ENCODE measurements at regions not wholly inside any gene's neighbourhood (a gene's known extent, or its start where the extent isn't known, plus 50 kb on each side); places are given as distances from the start of the nearest gene placed in this dataset.

DNA sequence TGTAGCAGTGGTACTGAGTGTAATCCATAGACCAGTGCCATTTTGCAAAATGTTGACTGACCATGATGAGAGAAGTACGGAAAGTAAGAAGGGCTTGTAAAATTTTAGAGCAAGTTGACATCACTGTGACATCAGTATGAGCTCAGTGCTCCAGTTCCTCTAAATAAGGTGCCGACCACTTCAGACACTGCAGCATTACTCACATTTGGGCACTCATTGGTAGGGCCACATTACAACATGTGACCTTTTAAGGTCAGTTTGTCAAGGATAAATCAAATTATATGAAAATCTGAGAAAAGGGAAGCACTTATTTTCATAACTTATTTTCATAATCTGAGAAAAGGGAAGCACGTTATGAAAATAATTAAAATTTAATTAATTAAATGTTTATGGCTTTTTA, 128.0 kb upstream of the ERG start:
- DNase-seq (ENCODE audit: low spot score) (no peak), ATAC-seq (no peak), FAIRE-seq (no peak)
- Histone ChIP-seq H3K4me3 (replicated peaks in 1 of 3; ENCODE audit: insufficient read depth in 1 of 3, low read depth in 2 of 3, low read length in 3 of 3) (no peak overlapping the region), H2AFZ (ENCODE audit: low read length) (no peak overlapping the region), H3K9ac (ENCODE audit: insufficient read depth, low read depth, low read length) (no peak overlapping the region), H3K27ac (ENCODE audit: extremely low read length, insufficient read depth, low read length) (no peak overlapping the region), H3K36me3 (replicated peaks in 1 of 2; ENCODE audit: control insufficient read depth in 1 of 2, insufficient read depth in 2 of 2, low read length in 2 of 2) (no peaks in the 10 kb centered on the region), H3K79me2 (ENCODE audit: insufficient read depth, low read length) (no peaks in the 10 kb centered on the region), H3K4me2 (ENCODE audit: low read depth, low read length) (no peak overlapping the region), H3K27me3 (ENCODE audit: control insufficient read depth in 1 of 2, insufficient read depth in 2 of 2, low read length in 2 of 2) (no peaks in the 10 kb centered on the region; a peak in 2 of 5 replicates), H3K9me3 (ENCODE audit: low read length) (no peaks in the 10 kb centered on the region), H3K4me1 (ENCODE audit: insufficient read depth, low read length) (peaks cover 22% of the 10 kb centered on the region; the same call in 1 of the 2 replicates), H4K20me1 (ENCODE audit: insufficient read depth, low read length) (no peaks in the 10 kb centered on the region)
- POLR2A ChIA-PET, result no interaction called here
- CTCF ChIA-PET (ENCODE audit: low intra/inter-chr PET ratio, low total read pairs), result no interaction called here
- in situ Hi-C loops (cut with HindIII; ENCODE audit: extremely low pct_ligation_motif_present, low pct_unique_long_range_greater_than_20kb) (no loop called here), intact Hi-C loops (cut with micrococcal nuclease; ENCODE audit: unreplicated experiment) (loop anchor here (5.0 kb wide), 1 partner anchor 119 kb away; no protein-coding TSS in a partner anchor)
- 25% methylated on average over 3 of the region's 3 CpGs for WGBS (ENCODE audit: low lambda C conversion rate)
- no TSS peak for BruUV-seq (replicated peaks)
- TF ChIP-seq HHEX (CRISPR knock-in tag; IDR thresholded peaks at IDR 0.05) (no peak), HNRNPLL (IDR thresholded peaks at IDR 0.05; ENCODE audit: low read depth, low read length, poor library complexity, severe bottlenecking) (no peak), U2AF1 (optimal IDR thresholded peaks at IDR 0.05; ENCODE audit: low read depth, low read length) (no peak), EHMT2 (IDR thresholded peaks at IDR 0.05; ENCODE audit: borderline replicate concordance, low read depth, low read length) (no peak), JARID2 (CRISPR knock-in tag; IDR thresholded peaks at IDR 0.05; ENCODE audit: insufficient replicate concordance) (no peak), SIN3B (IDR thresholded peaks at IDR 0.05; ENCODE audit: low read length) (no peak), ZNF383 (CRISPR knock-in tag; IDR thresholded peaks at IDR 0.05; ENCODE audit: borderline replicate concordance) (no peak), ZFP90 (CRISPR knock-in tag; IDR thresholded peaks at IDR 0.05; ENCODE audit: borderline replicate concordance) (no peak), SPEN (CRISPR knock-in tag; IDR thresholded peaks at IDR 0.05; ENCODE audit: low read depth) (no peak), MED1 (CRISPR knock-in tag; IDR thresholded peaks at IDR 0.05) (no peak), ZNF264 (CRISPR knock-in tag; IDR thresholded peaks at IDR 0.05) (no peak), SMARCE1 (IDR thresholded peaks at IDR 0.05; ENCODE audit: borderline replicate concordance) (no peak), RCOR2 (CRISPR knock-in tag; IDR thresholded peaks at IDR 0.05) (no peak), IKZF4 (CRISPR knock-in tag; IDR thresholded peaks at IDR 0.05; ENCODE audit: borderline replicate concordance, low read depth, not compliant biosample characterization) (no peak), ZNF350 (CRISPR knock-in tag; IDR thresholded peaks at IDR 0.05; ENCODE audit: borderline replicate concordance, low read depth) (no peak)
- TF ChIP-seq, protein P1, sequence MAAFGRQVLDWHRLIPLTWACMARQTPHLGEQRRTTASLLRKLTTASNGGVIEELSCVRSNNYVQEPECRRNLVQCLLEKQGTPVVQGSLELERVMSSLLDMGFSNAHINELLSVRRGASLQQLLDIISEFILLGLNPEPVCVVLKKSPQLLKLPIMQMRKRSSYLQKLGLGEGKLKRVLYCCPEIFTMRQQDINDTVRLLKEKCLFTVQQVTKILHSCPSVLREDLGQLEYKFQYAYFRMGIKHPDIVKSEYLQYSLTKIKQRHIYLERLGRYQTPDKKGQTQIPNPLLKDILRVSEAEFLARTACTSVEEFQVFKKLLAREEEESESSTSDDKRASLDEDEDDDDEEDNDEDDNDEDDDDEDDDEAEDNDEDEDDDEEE (CRISPR knock-in tag; IDR thresholded peaks at IDR 0.05), result no peak
- TF ChIP-seq, protein P2, sequence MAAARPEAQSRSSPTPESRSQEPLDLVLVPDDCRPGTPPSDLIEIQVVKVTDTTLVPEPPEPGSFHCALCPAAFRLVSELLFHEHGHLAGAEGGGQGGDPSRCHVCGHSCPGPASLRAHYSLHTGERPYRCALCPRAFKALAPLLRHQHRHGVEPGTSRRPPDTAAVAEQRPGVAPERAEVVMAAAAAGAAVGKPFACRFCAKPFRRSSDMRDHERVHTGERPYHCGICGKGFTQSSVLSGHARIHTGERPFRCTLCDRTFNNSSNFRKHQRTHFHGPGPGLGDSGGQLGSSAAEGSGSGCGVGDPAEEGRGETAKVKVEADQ (CRISPR knock-in tag; IDR thresholded peaks at IDR 0.05; ENCODE audit: borderline replicate concordance), result no peak
- TF ChIP-seq, protein P3, sequence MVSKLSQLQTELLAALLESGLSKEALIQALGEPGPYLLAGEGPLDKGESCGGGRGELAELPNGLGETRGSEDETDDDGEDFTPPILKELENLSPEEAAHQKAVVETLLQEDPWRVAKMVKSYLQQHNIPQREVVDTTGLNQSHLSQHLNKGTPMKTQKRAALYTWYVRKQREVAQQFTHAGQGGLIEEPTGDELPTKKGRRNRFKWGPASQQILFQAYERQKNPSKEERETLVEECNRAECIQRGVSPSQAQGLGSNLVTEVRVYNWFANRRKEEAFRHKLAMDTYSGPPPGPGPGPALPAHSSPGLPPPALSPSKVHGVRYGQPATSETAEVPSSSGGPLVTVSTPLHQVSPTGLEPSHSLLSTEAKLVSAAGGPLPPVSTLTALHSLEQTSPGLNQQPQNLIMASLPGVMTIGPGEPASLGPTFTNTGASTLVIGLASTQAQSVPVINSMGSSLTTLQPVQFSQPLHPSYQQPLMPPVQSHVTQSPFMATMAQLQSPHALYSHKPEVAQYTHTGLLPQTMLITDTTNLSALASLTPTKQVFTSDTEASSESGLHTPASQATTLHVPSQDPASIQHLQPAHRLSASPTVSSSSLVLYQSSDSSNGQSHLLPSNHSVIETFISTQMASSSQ (IDR thresholded peaks at IDR 0.05; ENCODE audit: low read depth), result no peak
- TF ChIP-seq, protein P3 (CRISPR knock-in tag; IDR thresholded peaks at IDR 0.05; ENCODE audit: borderline replicate concordance), result no peak
- TF ChIP-seq, protein P4, sequence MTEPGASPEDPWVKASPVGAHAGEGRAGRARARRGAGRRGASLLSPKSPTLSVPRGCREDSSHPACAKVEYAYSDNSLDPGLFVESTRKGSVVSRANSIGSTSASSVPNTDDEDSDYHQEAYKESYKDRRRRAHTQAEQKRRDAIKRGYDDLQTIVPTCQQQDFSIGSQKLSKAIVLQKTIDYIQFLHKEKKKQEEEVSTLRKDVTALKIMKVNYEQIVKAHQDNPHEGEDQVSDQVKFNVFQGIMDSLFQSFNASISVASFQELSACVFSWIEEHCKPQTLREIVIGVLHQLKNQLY (CRISPR knock-in tag; IDR thresholded peaks at IDR 0.05), result no peak
